DND-41 (cell line): ENCODE measurements at regions not wholly inside any gene's neighbourhood (a gene's known extent, or its start where the extent isn't known, plus 50 kb on each side); places are given as distances from the start of the nearest gene placed in this dataset.

Source experiments
- ATAC-seq: fragments of 200-7000 bp; cut with Tn5 transposase; 3 replicates; pipeline ENCODE4 v1.9.1; 2021; ENCODE audit warnings: low read depth; ENCODE audit not compliant: insufficient read depth
- DNase-seq: peaks from one replicate; pipeline ENCODE4 v3.0.0-alpha.2; 2020
- H2AFZ ChIP-seq: 2 replicates; pipeline ENCODE4 v1.6.0; 2012; ENCODE audit warnings: low read depth, low read length
- H3K27ac ChIP-seq: 2 replicates; pipeline ENCODE4 v1.5.1; 2012; ENCODE audit warnings: low read length, inconsistent platforms
- H3K27me3 ChIP-seq: fragments of 200-600 bp; sonication (generic); 2 replicates; pipeline ENCODE4 v1.6.0; 2012; ENCODE audit warnings: low read length, mild to moderate bottlenecking, inconsistent platforms; ENCODE audit not compliant: insufficient read depth, poor library complexity
- H3K36me3 ChIP-seq: 2 replicates; pipeline ENCODE4 v1.5.1; 2012; ENCODE audit warnings: low read length, inconsistent platforms; ENCODE audit not compliant: insufficient read depth
- H3K4me1 ChIP-seq: 2 replicates; pipeline ENCODE4 v1.5.1; 2012; ENCODE audit warnings: mild to moderate bottlenecking, low read length; ENCODE audit not compliant: insufficient read depth
- H3K4me2 ChIP-seq: 2 replicates; pipeline ENCODE4 v1.6.0; 2012; ENCODE audit warnings: mild to moderate bottlenecking, moderate library complexity, low read length, inconsistent platforms; ENCODE audit not compliant: insufficient read depth
- H3K4me3 ChIP-seq, 2 experiments: fragments of 200-600 bp in 1 of 2; shearing (Covaris generic) in 1 of 2; 2 replicates each; pipeline ENCODE4 v1.5.1; 2012 to 2016; ENCODE audit warnings: inconsistent platforms in 2 of 2, low read length in 2 of 2, mild to moderate bottlenecking in 2 of 2, low read depth in 1 of 2, moderate library complexity in 1 of 2
- H3K79me2 ChIP-seq: 2 replicates; pipeline ENCODE4 v1.6.0; 2012; ENCODE audit warnings: low read length, inconsistent platforms; ENCODE audit not compliant: insufficient read depth
- H3K9ac ChIP-seq: 2 replicates; pipeline ENCODE4 v1.6.0; 2012; ENCODE audit warnings: low read depth, mild to moderate bottlenecking, inconsistent platforms, low read length, moderate library complexity
- H3K9me3 ChIP-seq: 2 replicates; pipeline ENCODE4 v1.5.1; 2012; ENCODE audit warnings: low read length, moderate library complexity, mild to moderate bottlenecking, inconsistent platforms; ENCODE audit not compliant: insufficient read depth, severe bottlenecking
- H4K20me1 ChIP-seq: 2 replicates; pipeline ENCODE4 v1.6.0; 2012; ENCODE audit warnings: low read length; ENCODE audit not compliant: insufficient read depth
- CTCF ChIP-seq: IDR thresholded peaks from 2 replicates; pipeline ENCODE4 v1.5.1; 2012; ENCODE audit warnings: borderline replicate concordance, low read length, moderate library complexity, mild to moderate bottlenecking; ENCODE audit not compliant: poor library complexity, severe bottlenecking; ENCODE audit errors: extremely low read depth
- EZH2 ChIP-seq: IDR thresholded peaks from 3 replicates; pipeline ENCODE4 v1.6.1; 2012; ENCODE audit warnings: borderline replicate concordance, low read depth, mild to moderate bottlenecking, moderate library complexity, low read length, inconsistent platforms; ENCODE audit not compliant: severe bottlenecking

- H3K4me3 ChIP-seq = no peak overlapping the region
- H3K9ac ChIP-seq = no peak overlapping the region
- H3K27me3 ChIP-seq = no peaks in the 10 kb centered on the region
- TF ChIP-seq EZH2 (no peak), CTCF (no peak)
- DNase-seq (no peak), ATAC-seq (no peak)
- no peak overlapping the region for H3K27ac ChIP-seq
- no peak overlapping the region for H2AFZ ChIP-seq
- H4K20me1 ChIP-seq = no peaks in the 10 kb centered on the region
- no peaks in the 10 kb centered on the region for H3K9me3 ChIP-seq
- no peaks in the 10 kb centered on the region for H3K36me3 ChIP-seq
- H3K79me2 ChIP-seq = no peaks in the 10 kb centered on the region
- H3K4me1 ChIP-seq = no peaks in the 10 kb centered on the region
- no peak overlapping the region for H3K4me2 ChIP-seq
Observed at GRCh38 chr2:144082327-144082726, 437.6 kb downstream of the ZEB2 start.

DNA sequence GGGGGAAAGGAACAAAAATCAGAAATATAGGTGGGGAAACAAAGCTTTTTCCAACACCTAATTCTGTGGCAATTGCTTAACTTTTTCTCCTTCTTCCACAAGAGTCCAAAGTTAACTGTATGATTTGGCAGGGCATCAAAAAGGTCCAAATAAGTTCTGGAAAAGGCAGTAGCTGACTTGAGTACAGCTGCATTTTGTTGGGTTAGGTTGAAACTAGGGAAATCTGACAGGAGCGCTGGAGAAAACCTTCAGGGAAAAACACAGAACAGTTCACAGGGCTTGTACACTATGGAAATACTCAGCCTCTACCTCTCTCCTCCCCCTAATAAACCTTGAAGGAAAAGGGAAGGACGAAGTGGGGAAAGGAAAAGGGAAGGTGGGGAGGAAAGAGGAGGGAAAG, 438.6 kb downstream of the ZEB2 start:
- H3K4me3 ChIP-seq = no peak overlapping the region
- no peaks in the 10 kb centered on the region for H3K9me3 ChIP-seq
- H3K4me1 ChIP-seq = no peaks in the 10 kb centered on the region
- TF ChIP-seq EZH2 = no peak
- H3K79me2 ChIP-seq = no peaks in the 10 kb centered on the region
- H2AFZ ChIP-seq = no peak overlapping the region
- no peaks in the 10 kb centered on the region for H4K20me1 ChIP-seq
- H3K27me3 ChIP-seq = no peaks in the 10 kb centered on the region
- ATAC-seq = no peak
- H3K9ac ChIP-seq = no peak overlapping the region
- no peak overlapping the region for H3K27ac ChIP-seq
- H3K4me2 ChIP-seq = no peak overlapping the region
- no peaks in the 10 kb centered on the region for H3K36me3 ChIP-seq
- no peak for DNase-seq

GRCh38 chr2:144079803-144080202, 440.1 kb downstream of the ZEB2 start:
- H3K9me3 ChIP-seq = no peaks in the 10 kb centered on the region
- TF ChIP-seq CTCF = no peak
- no peak for TF ChIP-seq EZH2
- no peaks in the 10 kb centered on the region for H4K20me1 ChIP-seq
- H2AFZ ChIP-seq = no peak overlapping the region
- H3K27ac ChIP-seq = no peak overlapping the region
- H3K4me2 ChIP-seq = no peak overlapping the region
- no peaks in the 10 kb centered on the region for H3K4me1 ChIP-seq
- ATAC-seq = no peak
- no peaks in the 10 kb centered on the region for H3K36me3 ChIP-seq
- DNase-seq = no peak
- no peaks in the 10 kb centered on the region for H3K27me3 ChIP-seq
- no peaks in the 10 kb centered on the region for H3K79me2 ChIP-seq
- no peak overlapping the region for H3K9ac ChIP-seq
- H3K4me3 ChIP-seq = no peak overlapping the region

- no peaks in the 10 kb centered on the region for H3K79me2 ChIP-seq
- no peak overlapping the region for H3K4me3 ChIP-seq
- ATAC-seq (no peak), DNase-seq (no peak)
- H2AFZ ChIP-seq = no peak overlapping the region
- H3K27ac ChIP-seq = no peak overlapping the region
- H3K27me3 ChIP-seq = no peaks in the 10 kb centered on the region
- no peaks in the 10 kb centered on the region for H4K20me1 ChIP-seq
- no peak overlapping the region for H3K4me2 ChIP-seq
- H3K4me1 ChIP-seq = no peaks in the 10 kb centered on the region
- no peaks in the 10 kb centered on the region for H3K36me3 ChIP-seq
- no peak overlapping the region for H3K9ac ChIP-seq
- no peaks in the 10 kb centered on the region for H3K9me3 ChIP-seq
- TF ChIP-seq CTCF (no peak), EZH2 (no peak)
Observed at GRCh38 chr2:144078802-144079724, 440.9 kb downstream of the ZEB2 start.
